ENCODE measurements at regions not wholly inside any gene's neighbourhood (a gene's known extent, or its start where the extent isn't known, plus 50 kb on each side); places are given as distances from the start of the nearest gene placed in this dataset.

GRCh38 chr3:22495791-22496190, 707.3 kb upstream of the UBE2E2 start:
- DNase-seq: no peak

- DNase-seq: no peak
Measured at GRCh38 chr3:22496641-22497040, 706.5 kb upstream of the UBE2E2 start.

- DNase-seq: no peak
Measured at GRCh38 chr3:22506871-22507270, 696.3 kb upstream of the UBE2E2 start.

- no peak for DNase-seq
Measured at GRCh38 chr3:22507709-22508108, 695.4 kb upstream of the UBE2E2 start.

- no peak for DNase-seq
Measured at GRCh38 chr3:22523925-22524324, 679.2 kb upstream of the UBE2E2 start.

GRCh38 chr3:22526266-22526837, 676.8 kb upstream of the UBE2E2 start:
- no peak for DNase-seq

- DNase-seq: no peak
Measured at GRCh38 chr3:22536541-22536940, 666.6 kb upstream of the UBE2E2 start.

- no peak for DNase-seq
Measured at GRCh38 chr3:22537560-22537959, 665.6 kb upstream of the UBE2E2 start.

- DNase-seq: no peak
Measured at GRCh38 chr3:22542311-22542710, 660.8 kb upstream of the UBE2E2 start.

GRCh38 chr3:22555753-22556435, 647.2 kb upstream of the UBE2E2 start:
- no peak for DNase-seq

- DNase-seq: no peak
Measured at GRCh38 chr3:22565393-22565792, 637.7 kb upstream of the UBE2E2 start.

GRCh38 chr3:22568285-22568684, 634.8 kb upstream of the UBE2E2 start:
- DNase-seq: no peak

- no peak for DNase-seq
Measured at GRCh38 chr3:22569570-22569969, 633.6 kb upstream of the UBE2E2 start.

- no peak for DNase-seq
Measured at GRCh38 chr3:22581007-22581406, 622.1 kb upstream of the UBE2E2 start.

- DNase-seq: no peak
Measured at GRCh38 chr3:22582266-22582665, 620.9 kb upstream of the UBE2E2 start.

- DNase-seq: no peak
Measured at GRCh38 chr3:22585504-22585903, 617.6 kb upstream of the UBE2E2 start.

GRCh38 chr3:22585911-22586310, 617.2 kb upstream of the UBE2E2 start:
- DNase-seq: no peak

- no peak for DNase-seq
Measured at GRCh38 chr3:22587446-22587845, 615.7 kb upstream of the UBE2E2 start.

GRCh38 chr3:22593638-22594037, 609.5 kb upstream of the UBE2E2 start:
- DNase-seq: no peak

- no peak for DNase-seq
Measured at GRCh38 chr3:22594990-22595389, 608.1 kb upstream of the UBE2E2 start.

- DNase-seq: no peak
Measured at GRCh38 chr3:22606461-22606860, 596.7 kb upstream of the UBE2E2 start.

- DNase-seq: no peak
Measured at GRCh38 chr3:22606938-22607337, 596.2 kb upstream of the UBE2E2 start.

GRCh38 chr3:22608093-22608492, 595.0 kb upstream of the UBE2E2 start:
- no peak for DNase-seq

GRCh38 chr3:22608721-22609120, 594.4 kb upstream of the UBE2E2 start:
- DNase-seq: no peak

- DNase-seq: no peak
Measured at GRCh38 chr3:22609139-22609538, 594.0 kb upstream of the UBE2E2 start.

All from activated gamma-delta T cell (primary cell).